Caco-2 (cell line): ENCODE measurements at regions not wholly inside any gene's neighbourhood (a gene's known extent, or its start where the extent isn't known, plus 50 kb on each side); places are given as distances from the start of the nearest gene placed in this dataset.
A peak's percentile ranks its signal among the peaks of the same experiment; 100 is the strongest.

Source experiments
- BruUV-seq: library from RNA; stranded (reverse); fragments of 400-500 nt; replicated peaks from 2 replicates; lab custom pipeline; 2021; lab: Mats Ljungman, UMichigan
- CTCF ChIA-PET: fragments of 300-600 bp; sonication (Branson Sonifier 250); formaldehyde crosslinking; loops from one replicate; lab custom pipeline; 2022; ENCODE audit warnings: antibody characterized with exemption; lab: Charles Lee
- POLR2A ChIA-PET: fragments of 300-600 bp; sonication (Branson Sonifier 250); formaldehyde crosslinking; loops from one replicate; lab custom pipeline; 2022; ENCODE audit warnings: antibody characterized with exemption; lab: Charles Lee
- DNase-seq, 2 experiments: peaks; one replicate each; pipeline versions ENCODE4 v3.0.0 to v3.0.0-alpha.2; 2020 to 2022
- H3K27me3 ChIP-seq: replicated peaks from 2 replicates; pipeline ENCODE4 v1.6.0; 2011; ENCODE audit warnings: low read length; ENCODE audit not compliant: control insufficient read depth, insufficient read depth
- H3K36me3 ChIP-seq: 2 replicates; pipeline ENCODE4 v1.5.1; 2011; ENCODE audit warnings: low read length; ENCODE audit not compliant: control insufficient read depth, insufficient read depth
- H3K4me1 ChIP-seq: fragments of 250-450 bp; sonication (Bioruptor Pico); 2 replicates; pipeline ENCODE4 v1.5.1; 2020; ENCODE audit warnings: mild to moderate bottlenecking
- H3K4me3 ChIP-seq: 2 replicates; pipeline ENCODE4 v1.5.1; 2011; ENCODE audit warnings: low read depth, mild to moderate bottlenecking, control low read depth, low read length
- H3K9me3 ChIP-seq: fragments of 250-450 bp; sonication (Bioruptor Pico); 2 replicates; pipeline ENCODE4 v1.5.1; 2020; ENCODE audit warnings: mild to moderate bottlenecking, moderate library complexity
- H3K27ac Mint-ChIP-seq: one replicate; pipeline ENCODE4 v1.8.0; 2022; ENCODE audit warnings: mixed read lengths; ENCODE audit not compliant: unreplicated experiment
- H3K27me3 Mint-ChIP-seq: one replicate; pipeline ENCODE4 v1.8.0; 2022; ENCODE audit warnings: mixed read lengths; ENCODE audit not compliant: insufficient read depth, unreplicated experiment
- H3K36me3 Mint-ChIP-seq: one replicate; pipeline ENCODE4 v1.8.0; 2022; ENCODE audit warnings: mild to moderate bottlenecking, mixed read lengths; ENCODE audit not compliant: insufficient read depth, unreplicated experiment
- H3K4me1 Mint-ChIP-seq: one replicate; pipeline ENCODE4 v1.8.0; 2022; ENCODE audit warnings: low read depth, mixed read lengths; ENCODE audit not compliant: unreplicated experiment
- H3K4me3 Mint-ChIP-seq: one replicate; pipeline ENCODE4 v1.8.0; 2022; ENCODE audit warnings: mild to moderate bottlenecking, moderate library complexity, mixed read lengths; ENCODE audit not compliant: unreplicated experiment
- H3K9me3 Mint-ChIP-seq: one replicate; pipeline ENCODE4 v1.8.0; 2022; ENCODE audit warnings: mixed read lengths; ENCODE audit not compliant: unreplicated experiment
- CTCF ChIP-seq, 2 experiments: fragments of 200-600 bp in 1 of 2; IDR thresholded peaks; 1 replicate in 1 of 2; 2 replicates in 1 of 2; pipeline versions ENCODE4 v1.5.1 to v1.8.0; 2011 to 2022; ENCODE audit warnings: antibody characterized with exemption in 1 of 2, control low read depth in 1 of 2, inconsistent platforms in 1 of 2, low read depth in 1 of 2, low read length in 1 of 2, mild to moderate bottlenecking in 1 of 2, moderate library complexity in 1 of 2; ENCODE audit not compliant: insufficient read depth in 1 of 2, severe bottlenecking in 1 of 2, unreplicated experiment in 1 of 2
- intact Hi-C: fragments of 100-400 bp; cut with micrococcal nuclease; formaldehyde crosslinking; loops from one replicate; pipeline ENCODE4 v1.10.0; 2022; ENCODE audit not compliant: unreplicated experiment

- no peaks in the 10 kb centered on the region for H3K9me3 Mint-ChIP-seq
- H3K36me3 Mint-ChIP-seq, result no peaks in the 10 kb centered on the region
- Histone ChIP-seq H3K4me3 (no peak overlapping the region), H3K27me3 (no peaks in the 10 kb centered on the region), H3K36me3 (no peaks in the 10 kb centered on the region), H3K4me1 (no peaks in the 10 kb centered on the region), H3K9me3 (no peaks in the 10 kb centered on the region)
- no peaks in the 10 kb centered on the region for H3K4me1 Mint-ChIP-seq
- H3K27ac Mint-ChIP-seq, result no peak overlapping the region
- CTCF ChIA-PET, result interaction anchor here (0.5 to 1.7 kb wide), 4 partner anchors 8 to 183 kb away, joined by 3 to 14 read pairs (median 4); no protein-coding TSS in a partner anchor
- no peak overlapping the region for H3K4me3 Mint-ChIP-seq
- peaks cover 22% of the 10 kb centered on the region for H3K27me3 Mint-ChIP-seq
- TF ChIP-seq CTCF (IDR thresholded peaks at IDR 0.05; ENCODE audit: insufficient read depth in 1 of 2, low read depth in 1 of 2, low read length in 1 of 2, severe bottlenecking in 1 of 2, unreplicated experiment in 1 of 2), result peak; percentile 86 to 92
- no TSS peak for BruUV-seq
- peak; percentile 76 to 85 for DNase-seq
- intact Hi-C loops, result loop anchor here (1.0 to 5.0 kb wide), 4 partner anchors 32 to 180 kb away; no protein-coding TSS in a partner anchor
- POLR2A ChIA-PET, result no interaction called here
These were observed 52.0 kb downstream of the RPP21 start for GRCh38 chr6:30396833-30397479.

GRCh38 chr6:30397697-30398096 is 52.7 kb downstream of the RPP21 start:
- Mint-ChIP-seq H3K36me3 (no peaks in the 10 kb centered on the region), H3K9me3 (no peaks in the 10 kb centered on the region), H3K27ac (no peak overlapping the region), H3K4me1 (no peaks in the 10 kb centered on the region), H3K27me3 (peaks cover 22% of the 10 kb centered on the region), H3K4me3 (no peak overlapping the region)
- TF ChIP-seq CTCF (IDR thresholded peaks at IDR 0.05; ENCODE audit: insufficient read depth in 1 of 2, low read depth in 1 of 2, low read length in 1 of 2, severe bottlenecking in 1 of 2, unreplicated experiment in 1 of 2), result no peak
- no peaks in the 10 kb centered on the region for H3K4me1 ChIP-seq
- no peak for DNase-seq
- no peaks in the 10 kb centered on the region for H3K36me3 ChIP-seq
- BruUV-seq, result no TSS peak
- no peaks in the 10 kb centered on the region for H3K9me3 ChIP-seq
- no peak overlapping the region for H3K4me3 ChIP-seq
- POLR2A ChIA-PET, result no interaction called here
- CTCF ChIA-PET, result interaction anchor here (0.6 to 1.7 kb wide), 7 partner anchors 9 to 733 kb away, joined by 3 to 14 read pairs (median 4); no protein-coding TSS in a partner anchor
- intact Hi-C loops, result loop anchor here (1.0 to 5.0 kb wide), 4 partner anchors 33 to 180 kb away; no protein-coding TSS in a partner anchor
- no peaks in the 10 kb centered on the region for H3K27me3 ChIP-seq

GRCh38 chr6:30399390-30400058 is 54.6 kb downstream of the RPP21 start:
- peaks cover 13% of the 10 kb centered on the region for H3K27me3 Mint-ChIP-seq
- intact Hi-C loops, result loop anchor here (5.0 kb wide), 1 partner anchor 182 kb away; no protein-coding TSS in a partner anchor

More at GRCh38 chr6:30399390-30400058, 54.6 kb downstream of the RPP21 start:
- H3K4me3 Mint-ChIP-seq, result no peak overlapping the region
- Histone ChIP-seq H3K4me1 (no peaks in the 10 kb centered on the region), H3K27me3 (no peaks in the 10 kb centered on the region), H3K36me3 (no peaks in the 10 kb centered on the region), H3K9me3 (no peaks in the 10 kb centered on the region), H3K4me3 (no peak overlapping the region)
- no peak for DNase-seq
- H3K27ac Mint-ChIP-seq, result no peak overlapping the region
- no peaks in the 10 kb centered on the region for H3K4me1 Mint-ChIP-seq
- no TSS peak for BruUV-seq
- no peaks in the 10 kb centered on the region for H3K9me3 Mint-ChIP-seq
- H3K36me3 Mint-ChIP-seq, result no peaks in the 10 kb centered on the region
- ChIA-PET CTCF (no interaction called here), POLR2A (no interaction called here)
- no peak for TF ChIP-seq CTCF (IDR thresholded peaks at IDR 0.05; ENCODE audit: insufficient read depth in 1 of 2, low read depth in 1 of 2, low read length in 1 of 2, severe bottlenecking in 1 of 2, unreplicated experiment in 1 of 2)
